ENCODE measurements at regions not wholly inside any gene's neighbourhood (a gene's known extent, or its start where the extent isn't known, plus 50 kb on each side); places are given as distances from the start of the nearest gene placed in this dataset.

GRCh38 chr6:137434640-137435039 lies 59.6 kb downstream of the OLIG3 start:
- no peak overlapping the region for H3K9ac ChIP-seq (ENCODE audit: low read length)
- no TSS peak for BruUV-seq (replicated peaks)
- H3K27ac ChIP-seq (ENCODE audit: low read depth, low read length), result no peak overlapping the region
- ChIA-PET RAD21 (ENCODE audit: low non-redundant PET in 1 of 2, low total read pairs in 2 of 2, uncharacterized antibody in 2 of 2, unreplicated experiment in 2 of 2) (no interaction called here), CTCF (no interaction called here), POLR2A (no interaction called here)
- no peak overlapping the region for H3K4me2 ChIP-seq (ENCODE audit: low read length)
- no peaks in the 10 kb centered on the region for H4K20me1 ChIP-seq (ENCODE audit: insufficient read depth)
- H2AFZ ChIP-seq (ENCODE audit: low read depth, low read length, poor library complexity, severe bottlenecking), result no peak overlapping the region
- H3K79me2 ChIP-seq (ENCODE audit: insufficient read depth, low read length), result no peaks in the 10 kb centered on the region
- no peaks in the 10 kb centered on the region for H3K36me3 ChIP-seq (ENCODE audit: control insufficient read depth in 1 of 2, insufficient read depth in 2 of 2, low read length in 2 of 2)
- no peaks in the 10 kb centered on the region for H3K27me3 ChIP-seq (ENCODE audit: insufficient read depth, low read length)
- intact Hi-C loops (cut with micrococcal nuclease), result no loop called here
- DNase-seq (ENCODE audit: low read depth, low spot score), result no peak
- ATAC-seq, result no peak
- no peaks in the 10 kb centered on the region for H3K4me1 ChIP-seq (ENCODE audit: control insufficient read depth in 1 of 2, insufficient read depth in 2 of 2, low read length in 2 of 2)
- H3K4me3 ChIP-seq (replicated peaks in 1 of 2; ENCODE audit: low read depth in 1 of 2, low read length in 2 of 2), result no peak overlapping the region
- no peaks in the 10 kb centered on the region for H3K9me3 ChIP-seq (ENCODE audit: control insufficient read depth in 1 of 2, insufficient read depth in 1 of 2, low read depth in 1 of 2, low read length in 2 of 2)
- no peaks in the 10 kb centered on the region for H3K9me2 ChIP-seq (ENCODE audit: insufficient read depth)
- no peak for TF ChIP-seq ELF1 (IDR thresholded peaks at IDR 0.05; ENCODE audit: borderline replicate concordance, low read depth)

DNA sequence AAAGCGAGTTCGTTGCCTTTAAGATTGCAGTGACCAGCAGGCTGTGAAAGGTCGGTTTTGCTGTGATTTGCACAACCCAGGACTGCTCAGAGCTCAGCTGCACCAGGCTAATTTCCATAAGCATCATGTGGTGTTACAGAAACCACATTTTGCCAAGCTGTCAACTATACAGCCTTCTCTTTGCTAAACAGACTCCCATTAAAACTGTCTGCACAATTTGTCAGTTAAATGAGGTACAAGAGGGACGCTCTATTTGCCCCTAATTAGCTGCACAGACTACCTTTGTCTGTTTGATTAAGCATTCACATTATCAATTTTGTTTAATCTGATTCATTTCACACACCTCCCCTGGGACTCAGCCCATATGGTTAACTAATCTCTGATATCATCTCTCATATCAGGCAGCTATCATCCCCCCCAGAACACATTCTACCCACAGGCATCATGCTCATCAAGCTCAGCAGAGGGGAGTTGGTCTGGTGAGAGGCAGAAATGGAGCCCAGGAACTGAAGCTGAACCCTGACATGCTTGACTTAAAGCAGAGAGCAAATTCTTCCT lies 62.1 kb downstream of the OLIG3 start:
- H3K36me3 ChIP-seq (ENCODE audit: control insufficient read depth in 1 of 2, insufficient read depth in 2 of 2, low read length in 2 of 2), result no peaks in the 10 kb centered on the region
- no peak overlapping the region for H2AFZ ChIP-seq (ENCODE audit: low read depth, low read length, poor library complexity, severe bottlenecking)
- intact Hi-C loops (cut with micrococcal nuclease), result no loop called here
- BruUV-seq (replicated peaks), result no TSS peak
- ChIA-PET POLR2A (no interaction called here), CTCF (no interaction called here), RAD21 (ENCODE audit: low non-redundant PET in 1 of 2, low total read pairs in 2 of 2, uncharacterized antibody in 2 of 2, unreplicated experiment in 2 of 2) (no interaction called here)
- no peak for ATAC-seq
- H3K79me2 ChIP-seq (ENCODE audit: insufficient read depth, low read length), result no peaks in the 10 kb centered on the region
- no peaks in the 10 kb centered on the region for H4K20me1 ChIP-seq (ENCODE audit: insufficient read depth)
- DNase-seq (ENCODE audit: low read depth, low spot score), result no peak
- no peaks in the 10 kb centered on the region for H3K4me1 ChIP-seq (ENCODE audit: control insufficient read depth in 1 of 2, insufficient read depth in 2 of 2, low read length in 2 of 2)
- H3K4me2 ChIP-seq (ENCODE audit: low read length), result no peak overlapping the region
- TF ChIP-seq EZH2phosphoT487 (IDR thresholded peaks at IDR 0.05; ENCODE audit: borderline replicate concordance), result no peak
- TF ChIP-seq ELF1 (IDR thresholded peaks at IDR 0.05; ENCODE audit: borderline replicate concordance, low read depth), result no peak
- TF ChIP-seq SRF (IDR thresholded peaks at IDR 0.05; ENCODE audit: low read depth), result no peak
- no peak for TF ChIP-seq ATF3 (IDR thresholded peaks at IDR 0.05)
- TF ChIP-seq, protein P1, sequence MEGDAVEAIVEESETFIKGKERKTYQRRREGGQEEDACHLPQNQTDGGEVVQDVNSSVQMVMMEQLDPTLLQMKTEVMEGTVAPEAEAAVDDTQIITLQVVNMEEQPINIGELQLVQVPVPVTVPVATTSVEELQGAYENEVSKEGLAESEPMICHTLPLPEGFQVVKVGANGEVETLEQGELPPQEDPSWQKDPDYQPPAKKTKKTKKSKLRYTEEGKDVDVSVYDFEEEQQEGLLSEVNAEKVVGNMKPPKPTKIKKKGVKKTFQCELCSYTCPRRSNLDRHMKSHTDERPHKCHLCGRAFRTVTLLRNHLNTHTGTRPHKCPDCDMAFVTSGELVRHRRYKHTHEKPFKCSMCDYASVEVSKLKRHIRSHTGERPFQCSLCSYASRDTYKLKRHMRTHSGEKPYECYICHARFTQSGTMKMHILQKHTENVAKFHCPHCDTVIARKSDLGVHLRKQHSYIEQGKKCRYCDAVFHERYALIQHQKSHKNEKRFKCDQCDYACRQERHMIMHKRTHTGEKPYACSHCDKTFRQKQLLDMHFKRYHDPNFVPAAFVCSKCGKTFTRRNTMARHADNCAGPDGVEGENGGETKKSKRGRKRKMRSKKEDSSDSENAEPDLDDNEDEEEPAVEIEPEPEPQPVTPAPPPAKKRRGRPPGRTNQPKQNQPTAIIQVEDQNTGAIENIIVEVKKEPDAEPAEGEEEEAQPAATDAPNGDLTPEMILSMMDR (IDR thresholded peaks at IDR 0.05 in 2 of 3, conservative IDR thresholded peaks at IDR 0.05 in 1 of 3; ENCODE audit: borderline replicate concordance in 1 of 3, insufficient read depth in 1 of 3, low read depth in 2 of 3, low read length in 2 of 3), result no peak
- no peak for TF ChIP-seq ZNF274 (IDR thresholded peaks at IDR 0.05; ENCODE audit: low read depth, low read length)
- no peak for TF ChIP-seq JUND (IDR thresholded peaks at IDR 0.05)
- TF ChIP-seq CEBPB (IDR thresholded peaks at IDR 0.05; ENCODE audit: low read depth), result no peak
- no peak for TF ChIP-seq RAD21 (IDR thresholded peaks at IDR 0.05; ENCODE audit: low read depth)
- TF ChIP-seq, protein P2, sequence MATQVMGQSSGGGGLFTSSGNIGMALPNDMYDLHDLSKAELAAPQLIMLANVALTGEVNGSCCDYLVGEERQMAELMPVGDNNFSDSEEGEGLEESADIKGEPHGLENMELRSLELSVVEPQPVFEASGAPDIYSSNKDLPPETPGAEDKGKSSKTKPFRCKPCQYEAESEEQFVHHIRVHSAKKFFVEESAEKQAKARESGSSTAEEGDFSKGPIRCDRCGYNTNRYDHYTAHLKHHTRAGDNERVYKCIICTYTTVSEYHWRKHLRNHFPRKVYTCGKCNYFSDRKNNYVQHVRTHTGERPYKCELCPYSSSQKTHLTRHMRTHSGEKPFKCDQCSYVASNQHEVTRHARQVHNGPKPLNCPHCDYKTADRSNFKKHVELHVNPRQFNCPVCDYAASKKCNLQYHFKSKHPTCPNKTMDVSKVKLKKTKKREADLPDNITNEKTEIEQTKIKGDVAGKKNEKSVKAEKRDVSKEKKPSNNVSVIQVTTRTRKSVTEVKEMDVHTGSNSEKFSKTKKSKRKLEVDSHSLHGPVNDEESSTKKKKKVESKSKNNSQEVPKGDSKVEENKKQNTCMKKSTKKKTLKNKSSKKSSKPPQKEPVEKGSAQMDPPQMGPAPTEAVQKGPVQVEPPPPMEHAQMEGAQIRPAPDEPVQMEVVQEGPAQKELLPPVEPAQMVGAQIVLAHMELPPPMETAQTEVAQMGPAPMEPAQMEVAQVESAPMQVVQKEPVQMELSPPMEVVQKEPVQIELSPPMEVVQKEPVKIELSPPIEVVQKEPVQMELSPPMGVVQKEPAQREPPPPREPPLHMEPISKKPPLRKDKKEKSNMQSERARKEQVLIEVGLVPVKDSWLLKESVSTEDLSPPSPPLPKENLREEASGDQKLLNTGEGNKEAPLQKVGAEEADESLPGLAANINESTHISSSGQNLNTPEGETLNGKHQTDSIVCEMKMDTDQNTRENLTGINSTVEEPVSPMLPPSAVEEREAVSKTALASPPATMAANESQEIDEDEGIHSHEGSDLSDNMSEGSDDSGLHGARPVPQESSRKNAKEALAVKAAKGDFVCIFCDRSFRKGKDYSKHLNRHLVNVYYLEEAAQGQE (IDR thresholded peaks at IDR 0.05; ENCODE audit: low read depth), result no peak
- no peak for TF ChIP-seq ZFX (IDR thresholded peaks at IDR 0.05)
- TF ChIP-seq MAX (IDR thresholded peaks at IDR 0.05), result no peak
- TF ChIP-seq FOSL1 (IDR thresholded peaks at IDR 0.05; ENCODE audit: low read depth), result no peak
- no peak for TF ChIP-seq EGR1 (IDR thresholded peaks at IDR 0.05; ENCODE audit: low read depth)
- no peak for TF ChIP-seq SP1 (IDR thresholded peaks at IDR 0.05; ENCODE audit: low read depth)
- TF ChIP-seq TCF7L2 (IDR thresholded peaks at IDR 0.05; ENCODE audit: borderline replicate concordance, extremely low read depth, insufficient read depth, insufficient read length), result no peak
- no peaks in the 10 kb centered on the region for H3K27me3 ChIP-seq (ENCODE audit: insufficient read depth, low read length)
- no peak overlapping the region for H3K27ac ChIP-seq (ENCODE audit: low read depth, low read length)
- H3K4me3 ChIP-seq (replicated peaks in 1 of 2; ENCODE audit: low read depth in 1 of 2, low read length in 2 of 2), result no peak overlapping the region
- no peaks in the 10 kb centered on the region for H3K9me3 ChIP-seq (ENCODE audit: control insufficient read depth in 1 of 2, insufficient read depth in 1 of 2, low read depth in 1 of 2, low read length in 2 of 2)
- H3K9me2 ChIP-seq (ENCODE audit: insufficient read depth), result no peaks in the 10 kb centered on the region
- H3K9ac ChIP-seq (ENCODE audit: low read length), result no peak overlapping the region
